GM21367 (cell line): ENCODE measurements at regions not wholly inside any gene's neighbourhood (a gene's known extent, or its start where the extent isn't known, plus 50 kb on each side); places are given as distances from the start of the nearest gene placed in this dataset.
"Not testable (repeated sequence)": the region's sequence is repeated elsewhere in the genome, so short reads cannot be mapped to it uniquely, and the experiment has no call there.

Experiments
- ATAC-seq: cut with Tn5 transposase; IDR thresholded peaks from one replicate; pipeline ENCODE4 v1.9.1; 2021; ENCODE audit not compliant: unreplicated experiment

DNA sequence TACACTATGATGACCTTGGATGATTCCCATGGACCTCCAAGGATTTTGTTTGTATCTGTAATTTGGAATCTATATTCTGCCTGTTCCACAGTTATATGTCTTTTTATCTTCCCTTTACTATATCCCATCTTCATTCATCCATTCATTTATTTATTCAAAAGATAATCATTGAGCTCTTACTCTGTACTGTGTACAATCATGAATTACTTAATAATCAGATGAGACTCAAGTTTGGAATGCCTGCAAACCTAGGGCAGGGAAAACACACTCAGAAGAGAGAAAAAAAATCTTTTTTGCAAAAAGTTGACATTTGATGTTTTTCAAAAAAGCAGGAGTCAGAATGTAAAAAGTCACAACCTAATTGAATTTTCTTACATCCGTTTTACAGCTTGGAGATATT, 170.2 kb upstream of the GNAI1 start:
- no peak for ATAC-seq

DNA sequence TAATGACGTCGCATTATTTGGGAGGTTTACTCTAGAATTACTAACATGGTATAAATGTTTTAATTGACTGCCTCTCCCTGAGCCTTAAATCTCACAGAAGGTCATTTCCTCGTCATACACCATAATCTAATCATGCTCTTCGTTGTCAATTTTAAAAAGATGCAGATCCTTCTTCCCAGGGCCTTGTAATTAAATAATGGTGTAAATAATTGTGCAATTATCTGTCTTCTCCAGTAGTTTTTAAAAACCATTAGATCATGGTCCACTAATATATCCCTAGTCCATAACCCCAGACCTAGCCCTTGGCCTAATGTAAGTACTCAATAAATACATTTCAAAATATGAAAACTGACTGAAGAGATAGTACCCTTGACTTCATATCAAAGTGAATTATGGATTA, 181.5 kb upstream of the GNAI1 start:
- no peak for ATAC-seq

GRCh38 chr7:79952399-79952798, 182.2 kb upstream of the GNAI1 start:
- no peak for ATAC-seq

GRCh38 chr7:79951415-79951814, 183.2 kb upstream of the GNAI1 start:
- no peak for ATAC-seq

DNA sequence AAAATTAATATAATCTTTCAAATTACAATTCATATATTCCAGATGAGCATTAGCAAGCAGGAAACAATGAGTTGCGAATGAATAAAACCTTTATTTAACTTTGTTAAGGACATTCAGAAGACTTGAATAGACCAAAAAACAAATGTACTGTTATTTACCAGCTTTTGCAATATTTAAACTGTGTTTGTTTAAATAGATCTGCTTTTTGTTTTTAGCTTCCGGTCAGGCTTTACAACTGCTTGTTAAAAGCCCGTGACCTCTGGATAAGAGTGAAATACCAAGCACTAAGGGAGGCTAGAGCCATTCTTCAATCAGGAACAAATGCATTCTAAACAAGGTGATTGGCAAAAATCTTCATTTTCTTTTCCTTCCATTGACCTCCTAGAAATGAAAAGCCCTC, 184.9 kb upstream of the GNAI1 start:
- no peak for ATAC-seq

DNA sequence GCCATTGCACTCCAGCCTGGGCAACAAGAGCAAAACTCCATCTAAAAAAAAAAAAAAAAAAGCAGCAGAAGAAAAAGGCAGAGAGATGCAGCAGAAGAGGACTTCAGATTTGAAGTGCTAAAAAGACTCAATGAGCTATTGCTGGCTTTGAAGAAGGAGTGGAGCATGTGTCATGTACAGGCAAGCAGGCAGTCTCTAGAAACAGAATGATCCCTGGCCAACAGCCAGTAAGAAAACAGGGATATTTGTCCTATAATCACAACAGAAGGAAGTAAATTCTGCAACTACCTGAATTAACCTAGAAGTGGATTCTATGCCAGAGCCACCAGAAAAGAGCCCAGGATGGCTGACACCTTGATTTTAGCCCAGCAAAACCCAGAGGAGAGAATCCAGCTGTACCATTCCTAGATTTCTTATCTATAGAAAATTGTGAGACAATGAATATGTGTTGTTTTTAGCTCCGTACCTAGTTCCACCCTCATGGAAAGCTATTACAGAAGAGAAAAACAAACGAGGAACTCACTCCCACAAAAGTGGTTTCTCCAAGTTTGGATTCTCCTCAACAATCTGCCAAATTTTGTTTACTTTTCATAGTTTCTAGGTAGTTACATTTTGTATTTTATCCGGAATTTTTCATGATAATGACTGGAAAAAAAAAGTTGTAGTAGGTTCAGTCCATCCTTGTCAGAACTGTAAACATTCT, 198.2 kb upstream of the GNAI1 start:
- ATAC-seq = no peak

- ATAC-seq = no peak
These were observed 199.9 kb upstream of the GNAI1 start for GRCh38 chr7:79934727-79935126.

DNA sequence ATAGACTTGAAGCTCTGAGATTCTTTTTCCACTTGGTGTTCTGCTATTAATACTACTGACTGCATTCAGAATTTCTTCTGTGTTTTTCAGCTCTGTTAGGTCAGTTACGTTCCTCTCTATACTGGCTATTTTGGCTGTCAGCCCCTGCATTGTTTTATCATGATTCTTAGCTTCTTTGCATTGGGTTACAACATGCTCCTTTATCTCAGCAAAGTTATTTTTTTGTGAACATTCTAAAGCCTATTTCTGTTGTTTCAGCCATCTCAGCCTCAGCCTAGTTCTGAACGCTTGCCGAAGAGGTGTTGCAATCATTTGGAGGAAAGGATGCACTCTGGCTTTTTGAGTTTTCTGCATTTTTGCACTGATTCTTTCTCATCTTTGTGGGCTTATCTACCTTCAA, 201.5 kb upstream of the GNAI1 start:
- ATAC-seq = no peak

DNA sequence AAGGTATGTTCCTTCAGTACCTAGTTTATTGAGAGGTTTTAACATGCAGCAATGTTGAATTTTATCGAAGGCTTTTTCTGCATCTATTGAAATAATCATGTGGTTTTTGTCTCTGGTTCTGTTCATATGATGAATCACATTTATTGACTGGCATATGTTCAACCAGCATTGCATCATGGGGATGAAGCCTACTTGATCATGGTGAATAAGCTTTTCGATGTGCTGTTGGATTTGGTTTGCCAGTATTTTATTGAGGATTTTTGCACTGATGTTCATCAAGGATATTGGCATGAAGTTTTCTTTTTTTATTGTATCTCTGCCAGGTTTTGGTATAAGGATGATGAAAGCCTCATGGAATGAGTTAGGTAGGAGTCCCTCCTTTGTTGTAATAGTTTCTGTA, 204.0 kb upstream of the GNAI1 start:
- no peak for ATAC-seq

DNA sequence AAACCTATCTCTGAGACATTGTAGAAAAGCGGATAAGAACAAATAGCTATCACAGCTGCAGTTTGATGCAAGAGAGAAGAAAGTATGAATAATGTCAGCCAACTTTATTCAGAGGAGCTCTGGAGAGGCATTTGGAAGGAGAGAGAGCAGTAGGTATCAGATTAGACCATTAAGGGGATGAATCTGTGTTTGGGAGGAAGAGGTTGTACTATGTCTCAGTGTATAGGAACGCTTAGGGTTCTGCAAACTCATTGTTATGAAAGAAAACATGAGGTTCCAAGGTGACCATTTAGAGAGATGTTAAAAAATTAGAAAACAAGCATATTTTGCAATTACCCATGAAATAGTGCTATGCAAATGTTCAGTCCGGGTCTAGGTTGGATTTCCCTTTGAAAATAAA, 207.5 kb upstream of the GNAI1 start:
- ATAC-seq = no peak

GRCh38 chr7:79923953-79924352, 210.7 kb upstream of the GNAI1 start:
- no peak for ATAC-seq

DNA sequence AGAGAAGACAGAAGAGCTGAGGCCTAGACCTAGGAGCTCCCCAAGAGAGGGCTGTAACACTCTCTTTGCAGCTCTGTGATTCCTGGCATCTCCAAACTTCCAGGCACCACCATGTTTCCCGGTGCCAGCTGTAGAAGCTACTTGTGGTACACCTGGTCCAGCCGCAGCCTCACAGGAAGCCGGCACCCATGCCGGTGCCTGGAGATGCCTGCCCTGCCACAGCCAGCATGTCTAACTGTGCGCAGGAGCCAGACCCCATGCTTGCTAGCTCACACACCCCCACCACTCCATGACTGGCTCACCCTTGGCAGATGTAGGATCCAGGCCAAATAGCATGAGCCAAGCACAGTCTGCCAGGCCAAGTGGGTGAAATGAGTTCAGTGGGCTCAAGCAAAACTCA, 211.7 kb upstream of the GNAI1 start:
- no peak for ATAC-seq

GRCh38 chr7:79921976-79922375, 212.7 kb upstream of the GNAI1 start:
- no peak for ATAC-seq

DNA sequence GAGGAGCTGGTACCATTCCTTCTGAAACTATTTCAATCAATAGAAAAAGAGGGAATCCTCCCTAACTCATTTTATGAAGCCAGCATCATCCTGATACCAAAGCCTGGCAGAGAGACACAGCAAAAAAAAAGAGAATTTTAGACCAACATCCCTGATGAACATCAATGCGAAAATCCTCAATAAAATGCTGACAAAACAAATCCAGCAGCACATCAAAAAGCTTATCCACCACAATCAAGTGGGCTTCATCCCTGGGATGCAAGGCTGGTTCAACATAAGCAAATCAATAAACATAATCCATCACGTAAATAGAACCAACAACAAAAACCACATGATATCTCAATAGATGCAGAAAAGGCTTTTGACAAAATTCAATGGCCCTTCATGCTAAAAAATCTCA, 216.0 kb upstream of the GNAI1 start:
- ATAC-seq = not testable (repeated sequence)

- ATAC-seq = not testable (repeated sequence)
These were observed 219.3 kb upstream of the GNAI1 start for GRCh38 chr7:79915346-79915745.

DNA sequence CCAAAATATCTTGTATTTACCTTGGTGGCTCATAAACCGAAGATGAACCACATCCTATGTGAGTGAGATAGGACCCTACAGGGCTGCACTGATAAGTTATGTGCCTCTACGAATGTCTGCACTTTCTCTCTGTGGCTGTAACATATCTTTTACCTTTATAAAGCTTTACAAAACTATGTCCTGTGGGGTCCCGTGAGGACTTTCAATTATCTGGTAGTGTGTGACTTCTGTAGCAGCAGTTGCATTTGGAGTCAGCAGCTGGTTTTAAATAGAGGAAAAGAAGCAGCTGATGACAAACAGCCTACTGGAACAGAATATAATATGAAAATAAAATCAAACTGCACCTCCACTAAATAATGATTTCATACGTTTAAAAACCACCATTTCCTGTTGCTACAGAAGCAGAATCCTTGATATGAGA, 222.4 kb upstream of the GNAI1 start:
- no peak for ATAC-seq

GRCh38 chr7:79911420-79911819, 223.2 kb upstream of the GNAI1 start:
- ATAC-seq = no peak

GRCh38 chr7:79909176-79909575, 225.5 kb upstream of the GNAI1 start:
- ATAC-seq = no peak

DNA sequence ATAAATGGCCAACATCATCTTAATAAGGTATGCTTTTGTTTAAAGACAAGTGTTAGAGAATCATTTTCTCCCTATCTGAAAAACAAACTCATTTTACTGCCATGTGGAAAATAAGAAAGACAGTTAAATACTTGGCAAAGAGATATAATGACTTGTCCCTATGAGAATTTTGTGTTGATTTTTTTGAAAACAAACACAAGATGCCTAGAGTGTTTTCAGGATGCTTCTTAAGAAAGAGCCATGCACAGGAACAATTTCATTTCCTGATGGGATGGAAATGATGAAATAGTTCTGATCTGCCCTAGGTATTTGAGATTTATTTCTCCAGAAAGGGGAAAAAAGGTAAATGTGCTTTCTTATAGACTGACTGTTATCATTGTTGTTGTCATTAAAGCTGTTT, 237.5 kb upstream of the GNAI1 start:
- no peak for ATAC-seq

DNA sequence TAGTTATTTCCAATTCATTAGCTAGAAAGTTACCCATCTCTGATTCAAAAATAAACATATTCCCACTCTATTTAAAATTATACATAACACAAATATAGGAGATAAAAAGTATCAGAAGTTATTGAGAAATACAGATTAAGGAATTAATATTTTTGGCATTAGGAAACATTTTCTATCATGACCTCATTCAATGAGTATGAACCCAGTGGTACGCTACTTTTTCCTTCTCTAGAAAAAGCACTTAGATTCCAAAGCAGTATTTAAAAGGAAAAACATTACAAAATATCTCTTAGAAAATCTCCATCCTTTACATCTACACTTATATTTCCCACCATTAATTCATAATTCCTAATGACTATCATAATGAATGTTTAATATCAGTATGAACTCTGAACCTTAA, 240.6 kb upstream of the GNAI1 start:
- ATAC-seq = no peak

DNA sequence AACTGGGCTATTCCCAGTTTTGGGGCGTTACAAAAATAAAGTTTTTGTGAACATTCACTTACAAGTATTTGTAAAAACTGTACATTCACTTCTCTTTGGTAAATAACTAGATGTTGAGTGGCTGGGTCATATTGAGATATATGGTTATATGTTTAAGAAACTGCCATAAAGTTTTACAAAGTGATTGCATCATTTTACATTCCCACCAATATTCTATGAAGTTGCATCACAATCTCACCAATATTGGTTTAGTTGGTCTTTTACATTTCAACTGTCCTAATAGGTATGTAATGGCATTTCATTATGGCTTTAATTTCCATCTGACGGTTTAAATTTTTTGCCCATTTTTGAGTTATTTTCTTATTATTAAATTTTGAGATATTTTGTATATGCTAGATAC, 251.7 kb upstream of the GNAI1 start:
- no peak for ATAC-seq

DNA sequence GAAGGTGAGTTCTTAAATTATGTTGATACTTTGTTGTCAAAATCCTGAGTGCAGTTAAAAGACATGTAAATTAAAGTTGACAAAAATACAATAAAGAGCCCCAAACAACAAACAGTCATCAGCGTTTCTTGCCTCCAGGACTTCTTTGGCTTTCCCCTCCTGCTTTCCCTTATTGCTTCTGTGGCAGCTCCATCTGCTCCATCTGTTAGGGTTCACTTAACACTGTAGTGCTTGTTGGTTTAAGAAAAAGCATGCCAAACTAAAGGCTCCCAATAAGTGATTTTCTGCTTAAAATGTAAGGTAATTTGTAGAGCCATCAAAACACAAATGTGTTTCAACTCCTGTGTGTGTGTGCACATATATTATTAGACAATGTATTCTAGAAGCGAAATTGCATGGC, 254.3 kb upstream of the GNAI1 start:
- no peak for ATAC-seq

DNA sequence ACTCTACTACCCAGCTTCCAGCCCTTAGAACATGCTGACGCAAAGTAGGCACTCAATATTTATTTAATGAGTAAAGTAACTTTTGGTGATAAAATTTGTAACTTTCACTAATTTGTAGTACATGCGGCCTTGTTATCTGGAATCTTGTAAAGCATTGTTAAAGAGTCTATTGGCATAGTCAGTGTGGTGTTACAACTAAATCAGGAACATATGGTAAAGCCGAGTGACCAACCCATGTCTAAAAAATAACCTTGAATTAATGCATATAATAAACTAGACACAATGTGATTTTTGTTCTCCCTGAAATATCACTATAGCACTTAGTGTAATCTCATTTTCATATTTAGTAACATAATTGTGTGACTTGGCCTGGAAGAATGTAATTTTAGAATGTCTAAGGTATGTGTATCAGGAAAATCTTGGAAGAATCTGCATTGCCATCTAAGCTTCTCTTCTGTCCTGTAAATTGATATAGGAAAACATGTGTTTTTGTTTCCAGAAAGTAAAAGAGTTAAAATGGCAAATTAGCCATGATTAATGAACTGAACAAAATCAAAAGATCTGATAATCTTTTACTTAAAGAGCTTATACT, 256.7 kb upstream of the GNAI1 start:
- ATAC-seq = no peak
